ENCODE measurements at regions not wholly inside any gene's neighbourhood (a gene's known extent, or its start where the extent isn't known, plus 50 kb on each side); places are given as distances from the start of the nearest gene placed in this dataset.
"Not testable (repeated sequence)": the region's sequence is repeated elsewhere in the genome, so short reads cannot be mapped to it uniquely, and the experiment has no call there.

- no peak for DNase-seq (ENCODE audit: low spot score)
Observed at GRCh38 chrX:122363112-122363795, 820.8 kb upstream of the GRIA3 start.

DNA sequence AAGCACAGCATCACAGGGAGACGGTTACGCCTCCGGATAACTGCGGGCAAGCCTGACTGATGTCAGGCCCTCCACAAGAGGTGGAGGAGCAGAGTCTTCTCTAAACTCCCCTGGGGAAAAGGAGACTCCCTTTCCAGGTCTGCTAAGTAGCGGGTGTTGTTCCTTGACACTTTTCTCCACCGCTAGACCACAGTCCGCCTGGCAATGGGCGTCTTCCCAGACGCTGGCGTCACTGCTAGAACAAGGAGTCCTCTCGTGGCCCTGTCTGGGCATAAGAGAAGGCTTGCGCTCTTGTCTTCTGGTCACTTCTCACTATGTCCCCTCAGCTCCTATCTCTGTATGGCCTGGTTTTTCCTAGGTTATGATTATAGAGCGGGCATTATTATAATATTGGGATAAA lies 808.5 kb upstream of the GRIA3 start:
- not testable (repeated sequence) for DNase-seq (ENCODE audit: low spot score)

DNA sequence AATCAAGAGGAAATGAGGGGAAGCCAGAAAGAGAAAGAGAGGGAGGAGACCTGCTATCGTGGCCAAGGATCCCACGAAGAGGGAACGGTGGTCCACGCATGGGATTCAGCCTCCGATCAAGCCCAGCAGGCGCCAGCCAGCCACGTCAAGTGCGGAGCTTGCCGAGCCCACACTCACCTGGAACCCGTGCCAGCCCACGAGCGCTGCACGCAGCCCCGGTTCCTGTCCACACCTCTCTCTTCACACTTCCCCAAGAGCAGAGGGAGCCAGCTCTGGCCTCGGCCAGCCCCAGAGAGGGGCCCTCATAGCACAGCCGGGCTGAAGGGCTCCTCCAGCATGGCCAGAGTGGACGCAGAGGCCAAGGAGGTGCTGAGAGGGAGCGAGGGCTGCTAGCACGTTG lies 795.1 kb upstream of the GRIA3 start:
- no peak for DNase-seq (ENCODE audit: low spot score)

DNA sequence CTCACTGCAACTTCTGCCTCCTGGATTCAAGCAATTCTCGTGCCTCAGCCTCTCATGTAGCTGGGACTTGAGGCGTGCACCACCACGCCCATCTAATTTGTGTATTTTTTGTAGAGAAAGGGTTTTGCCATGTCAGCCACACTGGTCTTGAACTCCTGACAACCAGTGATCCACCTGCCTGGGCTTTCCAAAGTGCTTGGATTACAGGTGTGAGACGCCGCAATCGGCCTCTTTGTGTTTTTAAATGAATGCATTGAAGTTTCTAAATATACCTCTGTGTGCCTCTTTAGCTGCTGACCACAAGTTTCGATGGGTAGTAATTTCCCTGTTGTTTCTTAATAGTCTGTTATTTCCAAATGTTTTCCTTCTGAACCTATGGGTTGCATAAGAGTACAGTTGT lies 765.3 kb upstream of the GRIA3 start:
- DNase-seq (ENCODE audit: low spot score): no peak

GRCh38 chrX:122421434-122422121 lies 762.5 kb upstream of the GRIA3 start:
- no peak for DNase-seq (ENCODE audit: low spot score)

DNA sequence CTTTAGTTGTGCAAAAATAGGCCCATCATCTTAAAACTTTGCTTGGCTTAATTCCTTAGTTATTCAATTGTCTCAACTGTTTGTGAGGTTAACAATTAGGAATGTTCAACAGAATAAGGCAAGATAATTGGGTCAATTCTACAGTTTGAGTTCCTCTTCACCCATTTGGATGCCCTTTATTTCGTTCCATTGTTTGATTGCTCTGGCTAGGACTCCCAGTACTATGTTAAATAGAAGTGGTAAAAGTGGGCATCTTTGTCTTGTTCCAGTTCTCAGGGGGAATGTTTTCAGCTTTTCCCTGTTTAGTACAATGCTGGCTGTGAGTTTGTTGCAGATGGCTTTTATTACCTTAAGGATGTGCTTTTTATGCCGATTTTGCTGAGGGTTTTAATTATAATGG lies 761.5 kb upstream of the GRIA3 start:
- DNase-seq (ENCODE audit: low spot score): no peak

DNA sequence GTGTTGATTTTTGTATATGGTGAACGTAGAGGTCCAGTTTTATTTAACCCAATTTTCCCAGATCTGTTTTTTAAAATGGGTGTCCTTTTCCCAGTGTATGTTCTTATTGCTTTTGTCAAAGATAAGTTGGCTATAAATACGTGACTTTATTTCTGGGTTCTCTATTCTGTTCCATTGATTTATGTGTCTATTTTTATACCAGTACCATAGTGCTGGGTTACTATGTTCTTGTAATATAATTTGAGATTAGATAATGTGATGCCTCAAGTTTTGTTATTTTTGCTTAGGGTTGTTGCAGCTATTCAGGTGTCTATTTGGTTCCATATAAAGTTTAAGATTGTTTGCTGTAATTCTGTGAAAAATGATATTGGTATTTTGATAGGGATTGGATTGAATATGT lies 749.1 kb upstream of the GRIA3 start:
- DNase-seq (ENCODE audit: low spot score): no peak

DNA sequence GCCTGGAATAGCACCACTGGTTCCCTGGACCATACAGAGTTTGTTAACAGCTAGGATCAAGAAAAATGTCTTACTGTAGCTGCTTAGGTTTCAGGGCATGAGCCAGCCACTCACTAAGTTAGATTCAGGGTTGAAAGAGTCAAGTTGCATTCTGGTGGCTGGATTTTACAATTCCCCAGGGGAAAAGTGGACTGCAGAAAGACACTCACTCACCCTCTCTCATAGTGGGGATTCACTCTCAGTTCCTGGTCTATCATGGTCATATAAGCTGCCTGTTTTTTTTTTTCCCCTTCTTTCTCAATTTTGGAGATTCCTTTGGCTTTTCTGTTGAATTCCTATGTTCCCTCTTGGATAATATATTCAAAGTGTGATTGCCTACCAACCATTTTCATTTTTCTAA lies 744.2 kb upstream of the GRIA3 start:
- no peak for DNase-seq (ENCODE audit: low spot score)

- no peak for DNase-seq (ENCODE audit: low spot score)
Observed at GRCh38 chrX:122440832-122441231, 743.2 kb upstream of the GRIA3 start.

- no peak for DNase-seq (ENCODE audit: low spot score)
Observed at GRCh38 chrX:122441451-122441850, 742.6 kb upstream of the GRIA3 start.

DNA sequence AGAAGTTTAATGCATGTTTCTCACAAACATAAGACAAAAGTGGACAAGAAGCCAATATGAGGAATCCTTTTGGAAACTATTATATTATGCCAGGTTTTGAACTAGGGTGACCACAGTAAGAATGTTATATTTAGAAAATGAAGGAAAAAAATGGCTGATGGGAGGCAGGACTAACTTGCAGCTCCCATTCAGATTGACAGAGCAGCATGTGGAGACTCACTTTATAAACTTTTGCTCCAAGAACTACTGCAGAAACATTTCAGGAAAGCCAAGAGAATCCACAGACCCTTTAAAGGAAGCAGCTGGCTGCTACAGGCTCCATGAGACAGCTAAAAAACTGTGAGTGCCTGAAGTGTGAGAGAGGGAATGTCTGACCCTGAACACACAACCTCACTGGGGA lies 738.6 kb upstream of the GRIA3 start:
- DNase-seq (ENCODE audit: low spot score): no peak

- DNase-seq (ENCODE audit: low spot score): no peak
Observed at GRCh38 chrX:122464341-122464740, 719.7 kb upstream of the GRIA3 start.

- no peak for DNase-seq (ENCODE audit: low spot score)
Observed at GRCh38 chrX:122475306-122475705, 708.8 kb upstream of the GRIA3 start.

DNA sequence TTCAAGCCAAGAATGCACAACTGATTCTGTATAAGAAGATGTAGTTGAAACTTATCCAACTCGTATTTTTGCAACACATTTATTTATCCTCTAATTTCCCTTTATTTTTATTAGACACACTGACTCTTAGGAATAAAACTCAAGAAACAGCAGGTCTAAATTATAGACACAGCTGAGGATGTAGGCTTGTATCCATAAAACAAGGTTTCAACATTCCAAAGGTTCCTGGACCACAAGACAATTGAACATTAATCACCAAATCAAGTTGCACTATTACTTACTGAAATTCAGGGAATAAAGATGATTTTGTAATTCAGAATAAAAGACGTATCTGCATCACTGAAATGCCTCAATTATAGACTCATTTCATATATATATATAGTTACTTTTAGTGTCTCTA lies 683.5 kb upstream of the GRIA3 start:
- no peak for DNase-seq (ENCODE audit: low spot score)

DNA sequence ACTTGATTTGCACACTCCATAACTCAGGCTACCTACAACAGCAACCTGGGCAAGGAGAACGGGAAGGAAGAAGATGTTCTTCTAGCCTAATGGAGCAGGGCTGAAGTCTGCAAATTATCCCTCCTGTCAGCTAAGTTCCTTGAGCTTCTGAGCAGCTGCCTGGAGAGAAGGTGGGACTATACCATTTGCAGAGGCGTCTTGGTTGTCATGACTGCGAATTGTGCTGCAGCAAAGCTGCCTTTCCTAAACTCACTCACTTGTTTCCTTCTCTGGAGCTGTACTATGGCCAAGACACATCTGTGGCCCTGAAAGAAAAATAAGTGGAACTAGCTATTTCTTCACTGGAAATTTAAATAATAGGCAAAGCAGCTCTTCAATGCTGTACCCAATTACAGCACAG lies 682.4 kb upstream of the GRIA3 start:
- DNase-seq (ENCODE audit: low spot score): no peak

- no peak for DNase-seq (ENCODE audit: low spot score)
Observed at GRCh38 chrX:122504026-122504425, 680.1 kb upstream of the GRIA3 start.

- DNase-seq (ENCODE audit: low spot score): no peak
Observed at GRCh38 chrX:122512561-122513072, 671.5 kb upstream of the GRIA3 start.

DNA sequence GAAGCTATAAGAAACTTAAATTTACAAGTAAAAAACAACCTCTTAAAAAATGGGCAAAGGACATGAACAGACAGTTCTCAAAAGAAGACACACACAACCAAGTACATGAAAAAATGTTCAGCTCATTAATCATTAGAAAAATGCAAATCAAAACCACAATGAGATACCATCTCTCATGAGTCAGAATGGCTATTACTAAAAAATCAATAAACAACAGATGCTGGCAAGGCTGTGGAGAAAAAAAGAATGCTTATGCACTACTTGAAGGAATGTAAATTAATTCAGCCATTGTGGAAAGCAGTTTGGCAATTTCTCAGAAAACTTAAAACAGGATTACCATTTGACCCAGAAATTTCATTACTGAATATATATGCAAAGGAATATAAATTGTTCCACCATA lies 666.3 kb upstream of the GRIA3 start:
- DNase-seq (ENCODE audit: low spot score): no peak

- no peak for DNase-seq (ENCODE audit: low spot score)
Observed at GRCh38 chrX:122545778-122546177, 638.3 kb upstream of the GRIA3 start.

DNA sequence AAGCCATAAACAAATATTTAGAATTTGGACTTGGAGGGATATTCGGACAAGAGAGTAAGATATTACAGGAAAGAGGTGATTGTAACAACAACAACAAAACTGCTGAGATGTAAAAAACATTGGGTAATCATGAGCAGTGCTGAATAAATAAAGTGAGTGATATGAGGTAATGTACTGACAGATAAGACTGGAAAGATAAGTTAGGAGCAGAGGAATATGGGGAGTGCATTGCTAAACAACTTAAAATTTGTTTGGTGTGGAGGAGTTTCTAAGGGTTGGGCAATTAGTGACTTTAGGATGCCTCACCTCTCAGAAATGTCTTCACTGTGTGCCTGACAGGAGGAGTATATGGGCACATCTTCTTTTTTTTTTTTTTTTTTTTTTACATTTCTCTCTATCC lies 637.8 kb upstream of the GRIA3 start:
- no peak for DNase-seq (ENCODE audit: low spot score)

DNA sequence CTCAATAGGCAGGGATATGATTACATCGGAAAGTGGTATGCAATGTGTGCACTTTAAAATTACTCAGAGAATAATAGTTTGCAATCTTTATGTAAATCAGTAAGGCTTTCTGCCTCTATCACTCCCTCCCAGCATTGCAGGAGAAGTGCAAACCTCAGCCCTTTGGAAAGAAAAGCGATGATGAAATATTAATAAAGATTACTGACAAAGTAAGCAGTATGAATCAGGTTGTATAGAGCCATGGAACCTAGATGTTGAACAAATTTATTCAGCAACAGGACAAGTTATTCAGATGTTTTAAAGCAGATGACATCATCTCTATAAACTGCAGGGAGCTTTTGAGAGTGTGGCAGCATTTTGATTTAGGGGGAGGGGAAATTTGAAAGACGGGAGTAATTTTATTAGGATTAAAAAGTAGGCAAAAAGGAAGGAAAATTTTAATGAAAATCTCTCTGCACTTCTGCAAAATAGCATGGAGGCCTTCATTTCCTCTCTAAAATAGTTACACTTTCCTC lies 631.7 kb upstream of the GRIA3 start:
- no peak for DNase-seq (ENCODE audit: low spot score)

DNA sequence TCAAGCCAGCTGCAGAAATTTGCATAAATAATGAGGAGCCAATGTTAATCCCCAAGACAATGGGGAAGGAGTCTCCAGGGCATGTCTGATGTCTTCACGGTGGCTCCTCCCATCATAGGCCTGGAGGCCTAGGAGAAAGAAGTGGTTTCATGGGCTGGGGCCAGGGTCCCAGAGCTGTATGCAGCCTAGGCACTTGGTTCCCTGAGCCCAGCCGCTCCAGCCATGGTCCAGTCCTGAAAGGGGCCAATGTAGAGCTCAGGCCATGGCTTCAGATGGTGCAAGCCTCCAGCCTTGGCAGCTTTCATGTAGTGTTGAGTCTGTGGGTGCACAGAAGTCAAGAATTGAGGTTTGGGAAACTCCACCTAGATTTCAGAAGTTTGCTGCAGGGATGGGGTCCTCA lies 628.2 kb upstream of the GRIA3 start:
- no peak for DNase-seq (ENCODE audit: low spot score)

DNA sequence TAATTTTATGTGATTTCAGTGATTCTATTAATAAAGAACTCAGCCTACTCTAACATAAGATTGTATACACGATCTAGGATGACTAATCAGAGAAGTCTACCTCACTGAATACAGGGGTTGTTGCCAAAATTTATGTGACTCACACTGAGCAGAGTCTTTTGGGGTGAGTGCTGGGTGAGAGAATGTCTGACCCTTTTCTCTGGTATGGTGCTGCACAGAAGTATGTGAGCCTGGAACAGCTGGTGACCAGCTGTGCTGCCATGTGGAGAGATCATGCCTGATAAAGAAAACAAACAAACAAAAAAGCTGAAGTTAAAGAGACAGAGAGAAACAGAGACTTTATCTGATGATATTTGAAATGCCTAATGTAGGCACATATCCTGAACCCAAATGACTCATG lies 618.1 kb upstream of the GRIA3 start:
- DNase-seq (ENCODE audit: low spot score): peak; percentile 90

DNA sequence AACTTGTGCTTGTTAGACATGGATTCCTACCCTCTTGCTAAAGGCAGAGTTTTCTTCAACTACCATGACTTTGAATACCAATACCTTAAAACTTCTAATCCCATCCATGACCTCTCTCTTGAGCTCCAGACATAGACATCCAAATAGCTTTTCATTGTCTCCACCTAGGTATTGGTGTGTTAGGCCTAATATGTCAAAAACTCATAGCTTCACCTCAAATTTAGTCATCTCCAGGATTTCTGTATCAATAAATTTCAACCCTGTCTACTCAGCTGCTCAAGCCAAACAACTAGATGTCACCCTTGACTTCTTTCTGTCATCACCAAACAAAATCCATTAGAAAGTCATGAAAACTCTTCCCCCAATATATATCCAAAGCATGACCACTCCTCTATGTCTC lies 617.7 kb upstream of the GRIA3 start:
- no peak for DNase-seq (ENCODE audit: low spot score)

Data from RKO (cell line).